NCI-H2081 (cell line): ENCODE measurements at regions not wholly inside any gene's neighbourhood (a gene's known extent, or its start where the extent isn't known, plus 50 kb on each side); places are given as distances from the start of the nearest gene placed in this dataset.
"Not testable (repeated sequence)": the region's sequence is repeated elsewhere in the genome, so short reads cannot be mapped to it uniquely, and the experiment has no call there.

Experiments
- DNase-seq, 2 experiments: peaks; one replicate each; lab custom pipeline; 2025; lab: John Stamatoyannopoulos, UW

- no peak for DNase-seq
Observed at GRCh38 chr16:65279576-65279975, 157.7 kb upstream of the CDH11 start.

GRCh38 chr16:65278874-65279273 lies 157.0 kb upstream of the CDH11 start:
- no peak for DNase-seq

GRCh38 chr16:65274566-65274965 lies 152.7 kb upstream of the CDH11 start:
- DNase-seq, result no peak

DNA sequence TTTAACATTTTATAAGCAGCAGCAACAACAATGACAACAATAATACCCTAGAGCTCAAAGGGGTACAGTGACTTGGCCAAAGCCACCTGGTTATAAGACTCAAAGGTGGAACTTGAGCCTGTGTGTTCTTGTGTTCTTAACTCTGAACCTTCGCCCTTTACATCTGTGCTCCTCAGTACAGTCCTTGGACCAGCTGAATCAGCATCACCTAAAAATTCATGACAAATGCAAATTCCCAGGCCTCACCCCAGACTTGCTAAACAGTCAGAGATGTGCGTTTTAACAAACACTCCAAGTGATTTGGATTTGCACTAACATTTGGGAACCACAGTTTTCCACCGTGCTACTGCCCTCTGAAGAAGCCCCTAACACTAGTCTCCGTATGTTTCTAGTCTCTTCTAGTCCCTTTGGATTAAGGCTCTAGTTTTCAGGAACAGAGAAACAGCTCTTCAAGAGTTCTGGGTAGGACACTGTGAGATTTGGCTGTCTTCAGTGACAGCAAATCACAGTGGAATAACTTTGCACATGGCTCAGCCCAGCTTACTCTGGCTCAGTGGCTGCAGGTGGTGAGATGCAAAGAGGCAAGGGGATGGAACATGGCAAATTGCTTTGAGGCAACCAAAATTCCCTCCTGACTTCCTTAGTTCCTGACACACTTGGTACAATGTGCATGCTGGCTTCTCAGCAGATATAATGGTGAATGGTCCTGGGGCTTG lies 151.0 kb upstream of the CDH11 start:
- DNase-seq, result no peak

DNA sequence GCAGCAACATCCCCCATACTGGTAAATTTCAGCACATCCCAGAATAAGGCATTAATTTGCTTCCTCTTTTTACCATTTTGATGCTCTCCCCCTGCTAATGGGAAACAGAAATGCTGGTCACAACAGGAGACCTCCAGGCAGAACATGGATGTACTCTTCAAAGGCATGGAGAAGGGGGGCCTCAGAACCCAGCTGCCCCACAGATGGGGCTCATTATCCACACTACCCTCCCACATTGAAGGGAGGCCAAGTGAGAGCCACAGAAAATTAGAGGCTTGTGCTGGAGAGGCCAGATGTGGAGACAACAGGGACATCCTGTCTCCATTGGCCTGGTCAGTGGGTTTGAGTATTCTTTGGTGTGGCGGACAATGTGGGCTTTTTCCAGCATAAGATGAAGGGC lies 150.1 kb upstream of the CDH11 start:
- DNase-seq, result no peak

DNA sequence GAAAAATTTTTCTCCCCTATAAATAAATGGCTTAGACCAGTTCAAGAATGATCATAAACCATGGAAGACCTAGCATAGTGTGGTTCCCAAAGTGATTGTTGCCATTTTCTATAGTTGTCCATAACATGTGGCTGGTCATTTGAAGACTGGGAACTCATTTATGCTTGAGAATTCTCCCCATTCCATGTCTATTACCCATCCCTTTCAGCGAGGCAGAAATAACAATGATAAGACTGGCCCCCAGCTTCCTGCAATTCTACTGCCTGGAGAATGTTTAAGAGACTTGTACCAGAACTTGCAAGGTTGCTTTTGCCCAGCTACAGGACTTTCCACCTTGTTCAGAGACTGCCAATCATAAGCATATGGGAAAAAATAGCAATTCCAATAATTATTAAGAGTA lies 146.5 kb upstream of the CDH11 start:
- DNase-seq, result no peak

DNA sequence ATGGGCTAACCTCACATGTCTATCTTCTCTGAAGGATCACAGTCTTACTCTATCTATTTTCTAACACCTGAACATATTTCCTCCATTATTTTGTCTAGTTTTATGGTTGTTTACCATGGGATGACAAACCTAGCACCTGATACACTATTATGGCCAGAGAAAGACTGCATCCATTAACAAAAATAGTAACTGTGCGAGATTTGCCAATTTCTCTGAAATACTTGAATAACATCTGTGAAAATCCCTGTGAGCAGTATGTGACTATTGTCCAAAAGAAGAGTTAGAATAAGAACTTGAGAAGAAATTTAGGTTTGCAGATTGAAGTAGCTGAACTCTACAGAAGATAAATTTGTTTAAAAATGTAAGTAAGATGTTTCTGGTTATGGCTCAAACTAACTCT lies 142.0 kb upstream of the CDH11 start:
- no peak for DNase-seq

DNA sequence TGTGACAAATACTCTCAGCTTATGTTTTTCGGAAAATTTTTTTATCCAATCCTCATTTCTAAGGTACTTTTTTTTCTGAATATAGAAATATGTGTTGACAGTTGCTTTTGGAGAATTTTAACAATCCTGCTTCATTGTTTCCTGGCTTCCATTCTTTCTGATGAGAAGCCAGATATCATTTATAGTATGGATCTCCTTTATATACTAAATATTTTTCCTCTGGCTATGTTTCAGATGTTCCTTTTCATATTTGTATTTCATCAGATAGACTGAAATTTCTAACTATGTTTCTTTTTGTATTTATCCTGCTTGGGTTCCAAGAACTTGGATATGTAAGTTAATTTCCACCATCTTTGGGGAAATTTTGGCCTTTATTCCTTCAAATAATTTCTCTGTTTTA lies 138.9 kb upstream of the CDH11 start:
- no peak for DNase-seq

DNA sequence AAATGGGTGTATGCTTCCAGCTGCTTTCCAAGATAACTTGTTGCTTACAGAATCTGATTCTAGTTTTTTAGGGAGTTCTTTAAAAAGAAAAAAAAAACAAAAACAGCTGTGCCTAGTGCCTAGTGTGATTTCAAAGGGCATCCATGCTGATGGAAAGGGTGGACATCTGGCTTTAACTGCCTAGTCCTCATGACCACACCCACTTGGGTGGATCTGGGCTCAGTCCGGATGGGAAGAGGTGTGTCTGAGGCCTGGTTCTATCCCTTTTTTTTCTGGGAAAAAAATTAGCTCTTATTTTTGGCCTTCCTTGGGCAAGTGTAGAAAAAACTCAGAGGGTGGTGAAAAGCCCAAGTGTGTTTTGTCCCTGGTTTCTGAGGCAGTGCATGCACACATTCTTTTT lies 132.3 kb upstream of the CDH11 start:
- no peak for DNase-seq

GRCh38 chr16:65249768-65250167 lies 127.9 kb upstream of the CDH11 start:
- no peak for DNase-seq

DNA sequence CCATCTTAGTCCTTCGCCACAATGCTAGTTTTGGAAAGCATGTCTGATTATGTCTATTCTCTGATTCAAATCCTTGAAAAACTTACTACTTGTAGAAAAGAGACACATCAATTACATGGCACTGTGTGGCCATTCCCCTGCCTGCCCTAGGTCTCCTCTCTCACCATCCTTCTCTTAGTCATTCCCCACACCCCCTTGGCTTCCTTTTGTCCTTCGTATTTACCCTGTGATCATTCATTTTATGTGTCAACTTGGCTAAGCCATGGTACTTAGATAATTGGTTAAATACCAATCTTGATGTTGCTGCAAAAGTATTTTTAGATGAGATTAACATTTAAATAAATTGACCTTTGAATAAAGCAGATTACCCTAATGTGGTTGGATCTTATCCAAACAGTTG lies 122.9 kb upstream of the CDH11 start:
- DNase-seq, result no peak

DNA sequence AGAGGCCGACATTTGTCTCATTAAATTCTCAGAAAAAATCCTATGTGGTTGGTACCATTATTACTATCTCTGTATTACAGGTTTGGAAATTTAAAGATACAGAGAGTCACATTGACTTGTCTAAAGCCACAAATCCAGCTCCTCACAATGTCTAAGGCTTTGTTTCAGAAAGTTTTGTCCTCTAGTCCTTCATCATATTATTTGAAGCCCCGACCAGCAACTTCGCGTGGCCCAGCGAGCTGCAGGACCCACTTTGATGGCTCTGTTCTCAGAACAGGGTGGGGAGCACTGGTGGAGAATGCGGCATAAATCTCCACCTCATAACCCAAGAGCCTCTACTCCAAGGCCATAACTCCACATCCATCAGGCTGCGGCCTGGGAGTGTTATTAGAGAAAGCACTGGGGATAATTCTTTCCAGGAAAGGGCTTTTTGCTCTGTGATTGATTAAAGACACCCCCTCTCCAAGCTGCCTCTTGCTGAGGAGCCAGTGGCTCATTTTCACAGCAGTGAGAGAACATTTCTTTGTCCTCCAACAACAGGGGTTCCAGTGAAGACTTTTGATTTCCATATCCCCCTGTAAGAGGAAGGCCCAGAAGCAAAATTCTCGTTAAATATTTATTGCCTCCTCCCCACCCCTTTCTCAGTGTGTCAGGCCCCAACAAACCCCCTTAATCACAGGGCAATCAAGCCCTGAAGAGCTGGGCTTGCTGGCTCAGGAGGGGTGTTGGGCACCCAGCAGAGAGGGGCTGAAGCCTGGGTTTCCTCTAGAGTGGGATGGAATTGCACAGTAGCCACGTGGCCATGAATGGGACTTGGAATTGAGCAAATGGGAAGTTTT lies 113.7 kb upstream of the CDH11 start:
- no peak for DNase-seq

GRCh38 chr16:65234721-65235320 lies 113.0 kb upstream of the CDH11 start:
- DNase-seq, result not testable (repeated sequence)

GRCh38 chr16:65229191-65229662 lies 107.4 kb upstream of the CDH11 start:
- DNase-seq, result no peak

DNA sequence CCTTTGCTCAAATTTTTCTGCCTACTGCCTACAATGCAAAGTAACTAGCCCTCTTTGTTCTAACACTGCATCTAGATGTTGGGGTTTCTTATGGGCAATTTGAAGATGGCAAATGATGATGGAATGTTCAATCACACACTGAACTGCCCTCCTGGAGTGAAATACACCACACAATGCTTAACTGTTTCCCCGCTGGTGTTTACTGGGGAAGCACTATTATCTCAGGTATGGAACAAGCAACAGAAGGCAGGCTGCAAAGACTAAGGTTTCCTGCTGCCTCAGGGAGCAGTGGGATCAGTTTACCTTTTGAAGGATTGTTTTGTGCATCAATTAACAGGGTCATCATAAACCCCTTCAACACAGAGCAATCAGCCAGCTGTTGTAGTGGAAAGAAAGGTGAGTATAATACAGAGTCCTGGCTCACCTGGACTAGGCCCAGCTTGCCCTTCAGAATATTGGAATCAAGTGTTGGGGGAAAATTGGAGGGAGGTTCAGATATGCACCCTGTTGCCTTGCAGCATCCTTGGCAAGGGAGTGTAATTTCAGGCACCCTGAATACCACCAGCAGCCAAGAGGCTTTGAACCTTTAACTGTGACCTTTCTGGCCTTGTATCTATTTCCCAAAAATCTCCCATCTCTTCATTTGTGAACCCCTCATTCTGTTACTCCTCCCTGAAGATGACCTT lies 105.4 kb upstream of the CDH11 start:
- DNase-seq, result no peak

- no peak for DNase-seq
Observed at GRCh38 chr16:65226077-65226476, 104.2 kb upstream of the CDH11 start.

- no peak for DNase-seq
Observed at GRCh38 chr16:65225488-65225887, 103.6 kb upstream of the CDH11 start.

GRCh38 chr16:65224994-65225393 lies 103.1 kb upstream of the CDH11 start:
- DNase-seq, result no peak

DNA sequence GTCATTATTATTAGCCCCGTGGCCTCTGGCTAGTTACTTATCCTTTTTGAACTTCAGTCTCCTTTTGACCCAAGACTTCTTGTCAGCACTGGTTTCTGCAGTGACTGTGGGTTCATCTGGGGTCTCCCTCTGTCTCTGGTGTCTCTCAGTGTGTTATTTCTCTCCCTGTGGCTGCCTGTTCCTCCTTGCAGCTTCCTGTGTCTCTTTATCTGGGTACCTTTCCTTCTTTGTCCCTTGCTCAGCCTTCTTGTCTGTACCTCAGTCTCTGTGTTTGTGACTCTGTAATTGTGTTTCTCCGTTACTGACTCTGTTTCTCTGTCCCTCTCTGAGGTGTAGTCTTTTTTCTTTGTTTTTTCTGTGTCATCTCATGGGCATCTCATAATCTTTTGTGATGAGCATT lies 102.6 kb upstream of the CDH11 start:
- no peak for DNase-seq

DNA sequence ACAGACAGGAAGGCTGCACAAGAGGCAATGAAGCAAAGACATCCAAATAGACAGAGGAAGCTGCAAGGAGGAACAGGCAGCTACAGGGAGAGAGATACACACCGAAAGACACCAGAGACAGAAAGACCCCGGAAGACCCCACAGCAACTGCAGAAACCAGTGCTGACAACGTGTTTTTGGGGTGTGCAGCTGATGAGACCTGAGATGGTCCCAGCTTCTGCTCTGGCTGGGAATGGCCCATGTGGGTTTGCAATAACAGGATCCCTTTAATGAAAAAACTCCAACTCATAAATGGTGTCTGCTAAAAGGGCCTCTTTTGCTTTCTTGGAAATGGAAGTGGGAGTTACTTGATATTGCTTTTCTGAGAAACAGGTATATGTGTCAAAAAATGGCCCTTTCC lies 101.5 kb upstream of the CDH11 start:
- no peak for DNase-seq

DNA sequence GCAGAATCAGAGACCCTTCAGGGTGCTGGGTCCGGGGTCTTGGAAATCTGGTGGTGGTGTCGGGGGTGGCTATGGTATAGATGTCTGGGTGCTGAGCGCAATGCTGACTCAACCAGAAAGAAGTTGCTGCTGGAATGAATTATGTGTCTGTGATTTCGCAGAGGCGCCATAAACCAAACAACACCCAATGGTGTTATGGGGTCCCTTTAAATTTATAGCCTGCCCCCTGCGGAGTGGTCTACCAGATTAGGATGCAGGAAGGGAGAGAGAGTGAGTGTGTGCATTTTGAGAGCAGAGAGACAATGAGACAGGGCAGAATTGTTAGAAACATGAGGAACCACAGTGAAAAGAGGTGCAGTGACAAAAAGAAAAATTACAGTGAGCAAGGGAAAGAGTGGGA lies 100.7 kb upstream of the CDH11 start:
- no peak for DNase-seq

- DNase-seq, result no peak
Observed at GRCh38 chr16:65222049-65222448, 100.2 kb upstream of the CDH11 start.
